Gastroesophageal sphincter (tissue), 4 donors: ENCODE measurements at regions not wholly inside any gene's neighbourhood (a gene's known extent, or its start where the extent isn't known, plus 50 kb on each side); places are given as distances from the start of the nearest gene placed in this dataset.

Experiments used
- ATAC-seq: fragments of 150-250 bp; one replicate; pipeline ENCODE4 v1.9.1; 2016; ENCODE audit warnings: mild to moderate bottlenecking, moderate library complexity
- H3K27ac ChIP-seq, 4 donors: fragments of 200-600 bp; sonication (generic) in 3 of 4; 1 replicate in 3 of 4; 2 replicates in 1 of 4; pipeline ENCODE4 v1.5.1; 2016 to 2019
- H3K27me3 ChIP-seq: fragments of 200-600 bp; sonication (generic); one replicate; pipeline ENCODE4 v1.5.1; 2019
- H3K36me3 ChIP-seq, 2 donors: fragments of 200-600 bp; sonication (generic); one replicate each; pipeline ENCODE4 v1.5.1; 2019; ENCODE audit warnings: control low read depth in 1 of 2
- H3K4me1 ChIP-seq, 3 donors: fragments of 200-600 bp; sonication (generic); 1 replicate in 2 of 3; 2 replicates in 1 of 3; pipeline ENCODE4 v1.5.1; 2016 to 2019; ENCODE audit warnings: control low read depth in 2 of 3
- H3K4me3 ChIP-seq, 2 donors: fragments of 200-600 bp; sonication (generic); one replicate each; pipeline ENCODE4 v1.5.1; 2019; ENCODE audit warnings: mild to moderate bottlenecking in 1 of 2, moderate library complexity in 1 of 2
- H3K9me3 ChIP-seq, 3 donors: fragments of 200-600 bp; sonication (generic); one replicate each; pipeline ENCODE4 v1.5.1; 2017 to 2019; ENCODE audit warnings: control low read depth in 2 of 3
- EP300 ChIP-seq: sonication (generic); formaldehyde crosslinking; IDR thresholded peaks from one replicate; pipeline ENCODE4 v1.6.1; 2017; ENCODE audit warnings: antibody characterized with exemption, mild to moderate bottlenecking
- POLR2A ChIP-seq, 2 donors: fragments of 450-650 bp; IDR thresholded peaks; one replicate each; pipeline ENCODE4 v1.6.1; 2017; ENCODE audit warnings: antibody characterized with exemption in 2 of 2, mild to moderate bottlenecking in 2 of 2, moderate library complexity in 1 of 2
- POLR2AphosphoS5 ChIP-seq: sonication (generic); formaldehyde crosslinking; IDR thresholded peaks from one replicate; pipeline ENCODE4 v1.6.1; 2017; ENCODE audit warnings: antibody characterized with exemption
- WGBS, 2 donors: methylation state at CpG; one replicate each; pipeline ENCODE4 v1.1.5; 2018; ENCODE audit warnings: low coverage in 1 of 2; 5-methylcytosine and 5-hydroxymethylcytosine counted together
- TF ChIP-seq, protein P1 (sequence below), 4 experiments: fragments of 200-600 bp in 2 of 4; fragments of 450-650 bp in 2 of 4; sonication (generic) in 1 of 4; IDR thresholded peaks; one replicate each; pipeline ENCODE4 v1.5.1; 2017 to 2019; ENCODE audit warnings: antibody characterized with exemption in 4 of 4, mild to moderate bottlenecking in 2 of 4, moderate library complexity in 2 of 4

DNA sequence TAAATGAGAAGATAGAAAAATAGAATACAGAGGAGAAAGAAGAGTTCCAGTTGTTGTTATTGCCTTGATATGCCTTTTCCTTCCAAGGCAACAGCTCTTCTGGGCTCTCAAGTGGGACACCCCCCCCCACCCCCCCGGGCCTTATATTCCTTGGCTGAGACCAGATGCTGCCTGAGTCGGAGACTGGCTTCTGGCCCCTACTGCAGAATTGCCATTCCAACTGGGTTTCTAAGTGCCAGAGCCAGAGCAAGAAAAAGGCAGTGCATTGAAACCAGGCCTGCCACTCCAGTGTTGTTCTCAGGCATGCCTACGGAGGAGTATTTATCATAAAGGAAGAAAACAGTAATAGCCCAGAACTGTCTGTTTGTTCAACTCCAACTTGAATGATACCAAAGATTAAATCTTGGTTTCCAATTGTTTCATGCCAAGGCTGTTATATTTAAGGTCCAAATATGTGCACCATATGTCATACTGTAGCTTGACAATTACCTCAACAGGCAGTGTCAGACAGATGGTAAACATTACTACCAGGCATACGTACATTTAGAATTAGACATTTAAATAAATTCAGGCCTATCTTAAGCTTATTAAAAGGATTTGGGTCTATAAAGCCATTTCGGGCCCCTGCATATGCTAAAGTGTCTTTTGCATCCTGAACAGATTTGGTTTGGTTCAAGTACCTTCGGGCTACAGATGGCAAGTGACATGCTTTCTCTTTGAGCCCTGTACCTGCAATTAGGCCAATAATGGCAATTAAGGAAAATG, 209.9 kb upstream of the SEMA6D start:
- H3K27me3 ChIP-seq, result no peaks in the 10 kb centered on the region
- peaks cover 4 to 20% (median 4%) of the 10 kb centered on the region in 3 donors for H3K4me1 ChIP-seq
- H3K36me3 ChIP-seq, result no peaks in the 10 kb centered on the region
- TF ChIP-seq, protein P1, sequence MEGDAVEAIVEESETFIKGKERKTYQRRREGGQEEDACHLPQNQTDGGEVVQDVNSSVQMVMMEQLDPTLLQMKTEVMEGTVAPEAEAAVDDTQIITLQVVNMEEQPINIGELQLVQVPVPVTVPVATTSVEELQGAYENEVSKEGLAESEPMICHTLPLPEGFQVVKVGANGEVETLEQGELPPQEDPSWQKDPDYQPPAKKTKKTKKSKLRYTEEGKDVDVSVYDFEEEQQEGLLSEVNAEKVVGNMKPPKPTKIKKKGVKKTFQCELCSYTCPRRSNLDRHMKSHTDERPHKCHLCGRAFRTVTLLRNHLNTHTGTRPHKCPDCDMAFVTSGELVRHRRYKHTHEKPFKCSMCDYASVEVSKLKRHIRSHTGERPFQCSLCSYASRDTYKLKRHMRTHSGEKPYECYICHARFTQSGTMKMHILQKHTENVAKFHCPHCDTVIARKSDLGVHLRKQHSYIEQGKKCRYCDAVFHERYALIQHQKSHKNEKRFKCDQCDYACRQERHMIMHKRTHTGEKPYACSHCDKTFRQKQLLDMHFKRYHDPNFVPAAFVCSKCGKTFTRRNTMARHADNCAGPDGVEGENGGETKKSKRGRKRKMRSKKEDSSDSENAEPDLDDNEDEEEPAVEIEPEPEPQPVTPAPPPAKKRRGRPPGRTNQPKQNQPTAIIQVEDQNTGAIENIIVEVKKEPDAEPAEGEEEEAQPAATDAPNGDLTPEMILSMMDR (IDR thresholded peaks at IDR 0.05), result no peak
- TF ChIP-seq EP300, result no peak
- TF ChIP-seq POLR2A (IDR thresholded peaks at IDR 0.05), result no peak
- no peak for TF ChIP-seq POLR2AphosphoS5
- 64 to 83% methylated on average over 4 to 5 of the region's 6 CpGs for WGBS, 2 donors
- H3K27ac ChIP-seq, result no peak overlapping the region
- ATAC-seq, result no peak
- no peak overlapping the region for H3K4me3 ChIP-seq
- no peaks in the 10 kb centered on the region for H3K9me3 ChIP-seq

DNA sequence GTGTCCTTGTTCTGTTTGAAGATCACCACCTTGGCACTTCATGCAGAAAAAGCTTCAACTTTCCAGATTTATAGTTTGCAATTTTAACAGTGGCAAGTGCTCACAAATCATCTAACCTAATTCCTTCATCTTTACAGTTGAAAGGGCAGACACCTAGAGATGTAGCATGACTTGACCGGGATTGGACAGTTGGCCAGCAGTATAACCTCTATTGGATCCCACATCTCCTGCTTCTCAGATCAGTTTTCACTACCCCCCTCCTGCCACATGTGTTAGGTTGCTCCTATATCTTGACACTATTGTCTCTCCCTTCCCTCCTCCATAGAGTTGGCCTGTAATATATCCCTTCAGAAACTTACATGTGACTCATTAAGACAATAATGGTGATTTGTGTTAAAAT, 206.0 kb upstream of the SEMA6D start:
- TF ChIP-seq, protein P1 (IDR thresholded peaks at IDR 0.05), result no peak
- TF ChIP-seq POLR2AphosphoS5, result no peak
- no peak for TF ChIP-seq EP300
- TF ChIP-seq POLR2A (IDR thresholded peaks at IDR 0.05), result no peak
- no peak for ATAC-seq
- H3K27me3 ChIP-seq, result no peaks in the 10 kb centered on the region
- no peak overlapping the region for H3K27ac ChIP-seq
- H3K36me3 ChIP-seq, result no peaks in the 10 kb centered on the region
- 92 to 100% methylated on average over 1 of the region's 1 CpG for WGBS, 2 donors
- peaks cover 0 to 9% (median 0%) of the 10 kb centered on the region in 3 donors for H3K4me1 ChIP-seq
- H3K4me3 ChIP-seq, result no peak overlapping the region
- H3K9me3 ChIP-seq, result no peaks in the 10 kb centered on the region

DNA sequence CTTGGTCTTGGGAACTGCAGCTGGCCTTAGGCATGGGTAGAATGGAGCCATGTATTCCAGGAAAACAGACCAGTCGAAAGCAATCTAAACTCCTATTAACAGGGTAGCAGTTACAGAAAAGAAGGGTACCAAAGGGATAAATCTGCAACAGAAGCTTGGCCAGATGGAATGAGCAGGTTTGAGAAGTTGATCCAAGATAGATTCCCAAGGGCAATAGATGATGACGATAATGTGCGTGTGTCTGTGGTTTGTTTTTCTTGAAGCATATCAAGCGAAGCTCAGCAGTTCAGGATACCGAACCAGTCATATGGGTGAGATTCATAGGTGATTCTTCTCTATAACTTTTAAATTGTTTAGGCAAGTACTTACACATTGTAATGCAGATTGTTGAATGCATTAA, 203.8 kb upstream of the SEMA6D start:
- ATAC-seq, result no peak
- H3K36me3 ChIP-seq, result no peaks in the 10 kb centered on the region
- WGBS, 2 donors, result 78 to 100% methylated on average over 3 to 5 of the region's 5 CpGs

DNA sequence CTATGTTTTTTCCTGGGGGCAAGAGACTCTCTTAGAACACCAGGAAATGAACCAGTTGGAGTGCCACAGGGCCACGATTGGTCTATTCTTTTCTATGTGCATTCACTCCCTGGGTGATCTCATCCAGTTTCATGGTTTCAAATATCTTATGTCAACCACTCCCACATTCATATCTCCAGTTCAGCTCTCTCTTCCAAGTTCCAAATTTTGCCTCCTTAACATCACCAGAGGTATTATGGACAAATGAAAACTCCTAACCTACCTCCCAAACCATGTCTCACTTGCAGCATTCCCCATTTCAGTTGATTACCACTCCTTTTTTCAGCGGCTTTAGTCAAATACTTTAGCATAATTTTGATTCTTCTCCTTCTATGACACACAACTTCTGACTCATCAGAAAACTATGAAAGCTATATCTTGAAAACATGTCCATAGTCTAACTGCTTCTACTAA, 203.1 kb upstream of the SEMA6D start:
- Histone ChIP-seq H3K4me1 (peaks cover 0 to 8% (median 0%) of the 10 kb centered on the region in 3 donors), H3K27ac (no peak overlapping the region), H3K27me3 (no peaks in the 10 kb centered on the region), H3K36me3 (no peaks in the 10 kb centered on the region), H3K4me3 (no peak overlapping the region), H3K9me3 (no peaks in the 10 kb centered on the region)
- WGBS, 2 donors, result 71 to 89% methylated on average over 2 of the region's 2 CpGs
- no peak for ATAC-seq
- TF ChIP-seq EP300 (no peak), POLR2AphosphoS5 (no peak), POLR2A (IDR thresholded peaks at IDR 0.05) (no peak)
- TF ChIP-seq, protein P1 (IDR thresholded peaks at IDR 0.05), result no peak

More for the DNA sequence above, 203.8 kb upstream of the SEMA6D start:
- H3K27ac ChIP-seq, result no peak overlapping the region
- H3K4me1 ChIP-seq, result peaks cover 0 to 8% (median 0%) of the 10 kb centered on the region in 3 donors
- H3K9me3 ChIP-seq, result no peaks in the 10 kb centered on the region
- TF ChIP-seq POLR2AphosphoS5, result no peak
- no peak for TF ChIP-seq EP300
- TF ChIP-seq, protein P1 (IDR thresholded peaks at IDR 0.05), result no peak
- no peak for TF ChIP-seq POLR2A (IDR thresholded peaks at IDR 0.05)
- H3K27me3 ChIP-seq, result no peaks in the 10 kb centered on the region
- no peak overlapping the region for H3K4me3 ChIP-seq

DNA sequence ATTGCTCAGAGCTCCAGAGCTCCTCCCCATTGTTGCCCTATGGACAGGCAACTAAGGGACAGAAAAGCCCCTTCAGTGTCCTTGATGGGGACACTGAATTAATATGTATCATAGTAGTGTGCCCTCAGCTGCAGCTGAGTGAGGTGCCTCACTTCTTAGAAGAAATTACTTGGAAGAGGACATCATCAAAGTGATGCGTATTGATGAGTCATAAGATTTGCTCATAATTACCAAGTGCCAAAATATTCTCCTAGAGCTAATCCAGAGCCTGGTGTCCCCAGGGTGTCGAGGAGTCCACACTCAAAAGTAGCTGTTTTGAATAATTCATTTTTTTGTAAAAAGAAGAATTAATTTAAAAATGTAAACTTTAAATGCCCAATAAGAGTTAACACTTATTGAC, 200.7 kb upstream of the SEMA6D start:
- Histone ChIP-seq H3K27me3 (no peaks in the 10 kb centered on the region), H3K9me3 (no peaks in the 10 kb centered on the region), H3K4me1 (peaks cover 0 to 8% (median 0%) of the 10 kb centered on the region in 3 donors), H3K4me3 (no peak overlapping the region), H3K36me3 (no peaks in the 10 kb centered on the region), H3K27ac (no peak overlapping the region)
- TF ChIP-seq POLR2A (IDR thresholded peaks at IDR 0.05), result no peak
- TF ChIP-seq POLR2AphosphoS5, result peak; percentile 18
- peak; percentile 58 for ATAC-seq
- WGBS, 2 donors, result 66 to 67% methylated on average over 2 of the region's 2 CpGs
